SKM-1 (cell line): ENCODE measurements at regions not wholly inside any gene's neighbourhood (a gene's known extent, or its start where the extent isn't known, plus 50 kb on each side); places are given as distances from the start of the nearest gene placed in this dataset.

Source experiments
- DNase-seq: peaks from one replicate; lab custom pipeline; 2025; ENCODE audit not compliant: unreplicated experiment; lab: John Stamatoyannopoulos, UW

GRCh38 chr7:79876848-79877252 is 257.8 kb upstream of the GNAI1 start:
- no peak for DNase-seq

- no peak for DNase-seq
These were observed 259.8 kb upstream of the GNAI1 start for GRCh38 chr7:79874797-79875196.

DNA sequence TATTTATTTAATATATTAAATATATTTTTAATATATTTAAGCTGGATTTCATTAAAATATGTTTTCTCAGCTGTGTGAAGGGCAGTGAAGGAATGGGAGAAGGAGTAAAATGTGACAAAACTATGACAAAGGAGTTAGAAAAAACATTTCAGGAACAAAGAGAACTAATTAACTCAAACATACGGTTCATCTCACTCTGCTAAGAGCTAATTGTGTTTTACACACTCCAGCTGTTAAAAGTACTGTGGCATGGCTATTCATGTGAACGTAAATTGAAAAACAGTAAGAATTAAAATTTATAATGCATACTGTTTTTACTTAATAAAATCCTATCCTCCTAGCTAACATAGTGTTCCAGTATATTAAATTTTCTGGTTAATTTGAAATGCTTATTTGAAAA is 262.5 kb upstream of the GNAI1 start:
- DNase-seq, result no peak

DNA sequence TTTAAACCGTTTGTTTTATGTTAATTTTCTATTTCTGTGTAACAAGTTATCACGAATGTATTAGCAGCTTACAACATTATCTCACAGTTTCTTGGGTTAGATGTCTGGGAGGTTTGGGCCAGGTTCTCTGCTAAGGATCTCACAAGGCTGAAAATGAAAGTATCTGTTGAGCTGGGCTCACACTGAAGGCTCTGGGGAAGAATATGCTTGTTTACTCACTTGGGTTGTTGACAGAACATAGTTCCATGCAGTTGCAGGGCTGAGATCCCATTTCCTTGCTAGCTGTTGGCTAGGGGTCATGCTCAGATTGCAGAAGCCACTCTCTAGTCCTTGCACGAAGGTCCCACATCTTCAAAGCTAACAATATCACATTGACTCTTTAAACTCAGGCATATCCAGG is 266.6 kb upstream of the GNAI1 start:
- no peak for DNase-seq

GRCh38 chr7:79862447-79863210 is 272.0 kb upstream of the GNAI1 start:
- DNase-seq, result no peak

GRCh38 chr7:79855172-79855571 is 279.5 kb upstream of the GNAI1 start:
- no peak for DNase-seq

DNA sequence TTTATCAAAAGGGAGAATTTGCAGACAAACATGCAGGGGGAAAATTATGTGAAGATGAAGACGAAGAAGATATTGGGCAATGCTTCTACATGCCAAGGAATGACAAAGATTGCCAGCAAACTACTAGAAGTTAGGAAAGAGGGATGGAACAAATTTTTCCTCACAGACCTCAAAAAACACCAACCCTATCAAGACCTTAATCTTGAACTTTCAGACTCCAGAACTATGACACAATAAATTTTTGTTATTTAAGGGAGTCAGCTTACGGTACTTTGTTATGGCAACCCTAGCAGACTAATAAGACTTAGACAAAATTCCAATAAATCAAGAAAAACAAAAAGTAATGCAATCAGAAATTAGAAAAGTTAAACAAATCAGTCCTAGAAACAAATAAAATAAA is 280.0 kb upstream of the GNAI1 start:
- no peak for DNase-seq

DNA sequence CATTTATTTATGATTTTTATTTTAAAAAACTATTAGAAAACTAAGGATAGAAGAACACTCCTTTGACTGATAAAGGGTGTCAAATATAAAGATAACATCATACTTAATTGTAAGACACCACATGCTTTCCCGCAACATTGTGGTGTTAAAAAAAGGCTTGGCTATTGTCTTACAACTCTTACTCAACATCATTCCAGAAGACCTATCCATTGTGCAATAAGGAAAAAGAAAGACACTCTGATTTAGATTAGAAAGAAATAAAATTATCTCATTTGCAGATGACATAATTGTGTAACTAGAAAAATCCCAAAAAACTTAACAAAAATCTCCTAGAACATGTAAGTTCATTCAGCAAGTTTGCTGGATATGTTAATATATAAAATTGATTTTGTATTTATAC is 296.7 kb upstream of the GNAI1 start:
- DNase-seq, result no peak

GRCh38 chr7:79833616-79834015 is 301.0 kb upstream of the GNAI1 start:
- DNase-seq, result no peak

- no peak for DNase-seq
These were observed 305.8 kb upstream of the GNAI1 start for GRCh38 chr7:79828866-79829265.

DNA sequence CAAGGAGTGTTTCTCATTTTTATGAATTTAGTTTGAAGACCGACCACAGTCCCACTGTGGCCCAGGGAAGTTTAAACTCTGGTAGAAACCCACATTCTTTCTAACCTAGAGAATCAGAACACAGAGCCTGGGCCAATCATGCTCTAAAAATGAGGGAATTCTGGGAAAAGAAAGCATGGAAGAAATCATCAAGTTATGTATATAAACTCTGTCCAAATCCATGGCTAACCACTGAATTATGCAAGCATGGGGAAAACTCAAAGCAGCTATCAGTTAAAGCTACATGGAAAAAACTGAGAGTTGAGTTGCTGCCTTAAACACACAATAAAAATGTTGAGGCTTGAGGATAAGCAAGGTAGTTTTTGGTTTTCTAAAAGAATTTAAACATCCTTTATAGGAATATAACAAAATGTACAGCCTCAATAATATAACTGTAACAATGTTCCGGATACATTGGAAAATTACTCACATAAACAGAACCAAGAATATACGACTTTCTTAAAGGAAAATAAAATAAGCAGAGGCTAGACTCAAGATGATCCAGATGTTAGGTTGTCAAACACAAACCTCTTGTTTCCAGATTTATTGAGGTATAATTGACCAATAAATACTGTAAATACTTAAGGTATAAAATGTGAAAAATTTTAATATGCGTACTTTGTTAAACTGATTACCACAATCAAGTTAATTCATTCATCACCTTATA is 311.2 kb upstream of the GNAI1 start:
- DNase-seq, result no peak

- DNase-seq, result no peak
These were observed 311.9 kb upstream of the GNAI1 start for GRCh38 chr7:79822620-79823240.

- DNase-seq, result no peak
These were observed 314.2 kb upstream of the GNAI1 start for GRCh38 chr7:79820387-79820786.

GRCh38 chr7:79810916-79811315 is 323.7 kb upstream of the GNAI1 start:
- no peak for DNase-seq

DNA sequence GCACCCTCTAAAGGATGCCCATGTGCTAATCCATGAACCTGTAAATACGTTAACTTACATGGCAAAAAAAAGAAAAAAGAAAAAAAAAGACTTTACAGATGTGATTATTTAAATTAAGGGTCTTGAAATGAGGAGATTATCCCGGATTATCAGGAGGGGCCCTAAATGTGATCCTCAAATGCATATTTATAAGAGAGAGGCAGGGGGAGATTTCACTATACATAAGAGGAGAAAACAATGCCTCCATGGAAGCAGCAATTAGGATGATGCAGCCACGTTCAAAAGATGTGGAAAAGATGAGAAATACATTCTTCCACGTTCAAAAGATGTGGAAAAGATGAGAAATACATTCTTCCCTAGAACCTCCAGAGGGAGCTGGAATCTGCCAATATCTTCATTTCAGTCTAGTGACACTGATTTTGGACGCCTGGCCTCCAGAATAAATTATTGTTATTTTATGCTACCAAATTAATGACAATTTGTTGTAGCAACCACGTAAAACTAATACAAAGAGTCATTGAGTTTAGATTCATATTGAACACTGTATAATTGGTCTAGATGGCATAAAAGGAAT is 328.4 kb upstream of the GNAI1 start:
- DNase-seq, result no peak

- DNase-seq, result no peak
These were observed 337.3 kb upstream of the MAGI2 start for GRCh38 chr7:79790656-79791262.

- no peak for DNase-seq
These were observed 336.3 kb upstream of the MAGI2 start for GRCh38 chr7:79789584-79790345.

- DNase-seq, result no peak
These were observed 334.2 kb upstream of the MAGI2 start for GRCh38 chr7:79787623-79788022.

GRCh38 chr7:79787096-79787495 is 333.6 kb upstream of the MAGI2 start:
- no peak for DNase-seq

DNA sequence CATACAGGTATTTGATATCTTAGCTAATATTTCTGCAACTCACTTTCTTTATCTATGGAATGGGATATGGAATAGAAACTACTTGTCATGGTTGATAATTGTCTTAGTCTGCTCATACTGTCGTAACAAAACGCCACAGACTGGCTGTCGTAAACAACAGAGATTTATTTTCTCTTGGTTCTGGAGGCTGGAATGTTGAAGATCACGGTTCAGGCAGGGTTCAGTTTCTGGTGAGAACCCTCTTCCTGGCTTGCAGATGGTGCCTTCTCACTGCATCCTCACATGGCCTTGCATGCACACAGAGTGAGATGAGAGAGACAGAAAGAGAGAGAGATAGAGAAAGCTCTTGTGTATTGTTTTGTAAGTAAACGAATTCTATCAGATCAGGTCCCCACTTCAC is 332.7 kb upstream of the MAGI2 start:
- DNase-seq, result no peak

- no peak for DNase-seq
These were observed 332.1 kb upstream of the MAGI2 start for GRCh38 chr7:79785556-79785955.
